ENCODE measurements at regions not wholly inside any gene's neighbourhood (a gene's known extent, or its start where the extent isn't known, plus 50 kb on each side); places are given as distances from the start of the nearest gene placed in this dataset.

- DNase-seq (ENCODE audit: low read depth) = no peak
These were observed 491.3 kb upstream of the MKI67 start for GRCh38 chr10:128617532-128617931.

- DNase-seq (ENCODE audit: low read depth) = no peak
These were observed 496.5 kb upstream of the MKI67 start for GRCh38 chr10:128622706-128623105.

GRCh38 chr10:128623776-128624175 is 497.6 kb upstream of the MKI67 start:
- DNase-seq (ENCODE audit: low read depth) = no peak

- no peak for DNase-seq (ENCODE audit: low read depth)
These were observed 498.7 kb upstream of the MKI67 start for GRCh38 chr10:128624656-128625530.

GRCh38 chr10:128625926-128626325 is 499.7 kb upstream of the MKI67 start:
- no peak for DNase-seq (ENCODE audit: low read depth)

- DNase-seq (ENCODE audit: low read depth) = no peak
These were observed 500.3 kb upstream of the MKI67 start for GRCh38 chr10:128626397-128627000.

- DNase-seq (ENCODE audit: low read depth) = no peak
These were observed 501.6 kb upstream of the MKI67 start for GRCh38 chr10:128627811-128628210.

GRCh38 chr10:128628252-128628651 is 502.0 kb upstream of the MKI67 start:
- no peak for DNase-seq (ENCODE audit: low read depth)

GRCh38 chr10:128629111-128630096 is 503.2 kb upstream of the MKI67 start:
- no peak for DNase-seq (ENCODE audit: low read depth)

GRCh38 chr10:128630787-128631252 is 504.6 kb upstream of the MKI67 start:
- no peak for DNase-seq (ENCODE audit: low read depth)

- no peak for DNase-seq (ENCODE audit: low read depth)
These were observed 505.6 kb upstream of the MKI67 start for GRCh38 chr10:128631801-128632241.

GRCh38 chr10:128632694-128633093 is 506.5 kb upstream of the MKI67 start:
- DNase-seq (ENCODE audit: low read depth) = no peak

- no peak for DNase-seq (ENCODE audit: low read depth)
These were observed 507.8 kb upstream of the MKI67 start for GRCh38 chr10:128633864-128634540.

GRCh38 chr10:128642023-128642422 is 515.8 kb upstream of the MKI67 start:
- no peak for DNase-seq (ENCODE audit: low read depth)

GRCh38 chr10:128642502-128642901 is 516.3 kb upstream of the MKI67 start:
- no peak for DNase-seq (ENCODE audit: low read depth)

- DNase-seq (ENCODE audit: low read depth) = no peak
These were observed 517.4 kb upstream of the MKI67 start for GRCh38 chr10:128643658-128644057.

- no peak for DNase-seq (ENCODE audit: low read depth)
These were observed 519.3 kb upstream of the MKI67 start for GRCh38 chr10:128645486-128645885.

- no peak for DNase-seq (ENCODE audit: low read depth)
These were observed 520.7 kb upstream of the MKI67 start for GRCh38 chr10:128646956-128647355.

GRCh38 chr10:128657548-128657947 is 531.3 kb upstream of the MKI67 start:
- no peak for DNase-seq (ENCODE audit: low read depth)

- no peak for DNase-seq (ENCODE audit: low read depth)
These were observed 534.5 kb upstream of the MKI67 start for GRCh38 chr10:128660726-128661125.

- DNase-seq (ENCODE audit: low read depth) = no peak
These were observed 535.4 kb upstream of the MKI67 start for GRCh38 chr10:128661404-128662197.
